RPMI8226 (cell line): ENCODE measurements at regions not wholly inside any gene's neighbourhood (a gene's known extent, or its start where the extent isn't known, plus 50 kb on each side); places are given as distances from the start of the nearest gene placed in this dataset.

ENCODE experiments used
- DNase-seq: peaks from one replicate; pipeline ENCODE4 v3.0.0-alpha.2; 2015

GRCh38 chr6:82013561-82014530 is 233.7 kb downstream of the IBTK start:
- DNase-seq: no peak

- peak; percentile 9 for DNase-seq
Measured at GRCh38 chr6:82006027-82006738, 241.4 kb downstream of the IBTK start.

- no peak for DNase-seq
Measured at GRCh38 chr6:82000551-82000950, 247.0 kb downstream of the IBTK start.

- DNase-seq: no peak
Measured at GRCh38 chr6:81999826-82000225, 247.3 kb upstream of the TENT5A start.

- DNase-seq: no peak
Measured at GRCh38 chr6:81999270-81999669, 246.8 kb upstream of the TENT5A start.

- no peak for DNase-seq
Measured at GRCh38 chr6:81998432-81998831, 246.0 kb upstream of the TENT5A start.

GRCh38 chr6:81997090-81997926 is 244.8 kb upstream of the TENT5A start:
- DNase-seq: no peak

- no peak for DNase-seq
Measured at GRCh38 chr6:81996414-81996813, 243.9 kb upstream of the TENT5A start.

GRCh38 chr6:81995548-81996289 is 243.2 kb upstream of the TENT5A start:
- no peak for DNase-seq

GRCh38 chr6:81988871-81989270 is 236.4 kb upstream of the TENT5A start:
- no peak for DNase-seq

GRCh38 chr6:81988446-81988845 is 236.0 kb upstream of the TENT5A start:
- DNase-seq: no peak

- DNase-seq: no peak
Measured at GRCh38 chr6:81987293-81987692, 234.8 kb upstream of the TENT5A start.

GRCh38 chr6:81985191-81985590 is 232.7 kb upstream of the TENT5A start:
- no peak for DNase-seq

GRCh38 chr6:81984599-81984998 is 232.1 kb upstream of the TENT5A start:
- no peak for DNase-seq

GRCh38 chr6:81981812-81982211 is 229.3 kb upstream of the TENT5A start:
- DNase-seq: no peak

GRCh38 chr6:81979767-81980166 is 227.3 kb upstream of the TENT5A start:
- no peak for DNase-seq

GRCh38 chr6:81979329-81979728 is 226.8 kb upstream of the TENT5A start:
- DNase-seq: no peak

GRCh38 chr6:81978230-81978629 is 225.7 kb upstream of the TENT5A start:
- DNase-seq: no peak

- DNase-seq: no peak
Measured at GRCh38 chr6:81977486-81977885, 225.0 kb upstream of the TENT5A start.

- no peak for DNase-seq
Measured at GRCh38 chr6:81969814-81970213, 217.3 kb upstream of the TENT5A start.

GRCh38 chr6:81969011-81969410 is 216.5 kb upstream of the TENT5A start:
- DNase-seq: no peak

GRCh38 chr6:81966968-81967367 is 214.5 kb upstream of the TENT5A start:
- DNase-seq: no peak
